ENCODE measurements at regions not wholly inside any gene's neighbourhood (a gene's known extent, or its start where the extent isn't known, plus 50 kb on each side); places are given as distances from the start of the nearest gene placed in this dataset.

DNA sequence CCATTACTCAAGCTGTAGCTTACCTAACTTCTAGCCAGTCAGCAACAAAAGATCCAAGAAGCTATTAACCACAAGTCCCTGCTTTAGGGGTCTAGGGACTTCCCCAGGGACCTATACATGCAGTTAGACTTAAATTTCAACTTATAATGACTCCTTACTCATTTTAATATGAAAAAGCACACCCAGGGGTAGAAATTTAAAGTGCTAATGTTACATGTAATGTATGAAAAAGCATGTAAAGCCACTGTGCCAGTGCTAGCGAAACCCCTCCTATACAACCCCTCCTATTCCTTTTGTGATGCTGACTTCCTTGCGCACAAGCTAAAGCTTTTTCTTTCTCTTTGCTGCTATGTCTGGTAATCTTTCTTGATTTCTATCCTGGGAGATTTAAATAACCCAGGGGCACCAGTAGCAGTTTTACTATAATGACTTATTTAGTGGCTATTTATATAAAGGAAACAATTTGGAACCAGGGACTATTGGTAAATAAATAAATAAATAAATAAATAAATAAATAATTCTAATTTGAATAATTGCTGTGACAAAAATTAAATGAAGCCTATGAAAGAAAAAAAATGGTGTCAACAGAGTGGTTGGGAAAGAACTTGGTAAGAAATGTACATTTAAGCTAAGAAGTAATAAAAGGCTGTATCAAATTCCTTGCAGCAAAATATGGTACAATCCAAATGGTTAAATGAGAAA lies 110.5 kb upstream of the MAGI2 start:
- TF ChIP-seq EZH2 (IDR thresholded peaks at IDR 0.05; ENCODE audit: borderline replicate concordance, insufficient read depth, low read depth, low read length, poor library complexity, severe bottlenecking), result no peak
- TF ChIP-seq, protein P1, sequence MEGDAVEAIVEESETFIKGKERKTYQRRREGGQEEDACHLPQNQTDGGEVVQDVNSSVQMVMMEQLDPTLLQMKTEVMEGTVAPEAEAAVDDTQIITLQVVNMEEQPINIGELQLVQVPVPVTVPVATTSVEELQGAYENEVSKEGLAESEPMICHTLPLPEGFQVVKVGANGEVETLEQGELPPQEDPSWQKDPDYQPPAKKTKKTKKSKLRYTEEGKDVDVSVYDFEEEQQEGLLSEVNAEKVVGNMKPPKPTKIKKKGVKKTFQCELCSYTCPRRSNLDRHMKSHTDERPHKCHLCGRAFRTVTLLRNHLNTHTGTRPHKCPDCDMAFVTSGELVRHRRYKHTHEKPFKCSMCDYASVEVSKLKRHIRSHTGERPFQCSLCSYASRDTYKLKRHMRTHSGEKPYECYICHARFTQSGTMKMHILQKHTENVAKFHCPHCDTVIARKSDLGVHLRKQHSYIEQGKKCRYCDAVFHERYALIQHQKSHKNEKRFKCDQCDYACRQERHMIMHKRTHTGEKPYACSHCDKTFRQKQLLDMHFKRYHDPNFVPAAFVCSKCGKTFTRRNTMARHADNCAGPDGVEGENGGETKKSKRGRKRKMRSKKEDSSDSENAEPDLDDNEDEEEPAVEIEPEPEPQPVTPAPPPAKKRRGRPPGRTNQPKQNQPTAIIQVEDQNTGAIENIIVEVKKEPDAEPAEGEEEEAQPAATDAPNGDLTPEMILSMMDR (IDR thresholded peaks at IDR 0.05), result no peak

All from B cell (primary cell).